Fibroblast of mammary gland (primary cell): ENCODE measurements at regions not wholly inside any gene's neighbourhood (a gene's known extent, or its start where the extent isn't known, plus 50 kb on each side); places are given as distances from the start of the nearest gene placed in this dataset.
"Not testable (repeated sequence)": the region's sequence is repeated elsewhere in the genome, so short reads cannot be mapped to it uniquely, and the experiment has no call there.

Experiments used
- DNase-seq: peaks from one replicate; pipeline ENCODE4 v3.0.0-alpha.2; 2010; ENCODE audit warnings: low read depth
- H3K4me3 ChIP-seq: 2 replicates; pipeline ENCODE4 v1.5.1; 2011; ENCODE audit warnings: low read depth, mild to moderate bottlenecking, low read length, moderate library complexity; ENCODE audit not compliant: control insufficient read depth
- TF ChIP-seq, protein P1 (sequence below): conservative IDR thresholded peaks from 2 replicates; pipeline ENCODE4 v1.5.1; 2011; ENCODE audit warnings: low read depth, low read length, inconsistent platforms; ENCODE audit not compliant: control insufficient read depth, insufficient read depth

DNA sequence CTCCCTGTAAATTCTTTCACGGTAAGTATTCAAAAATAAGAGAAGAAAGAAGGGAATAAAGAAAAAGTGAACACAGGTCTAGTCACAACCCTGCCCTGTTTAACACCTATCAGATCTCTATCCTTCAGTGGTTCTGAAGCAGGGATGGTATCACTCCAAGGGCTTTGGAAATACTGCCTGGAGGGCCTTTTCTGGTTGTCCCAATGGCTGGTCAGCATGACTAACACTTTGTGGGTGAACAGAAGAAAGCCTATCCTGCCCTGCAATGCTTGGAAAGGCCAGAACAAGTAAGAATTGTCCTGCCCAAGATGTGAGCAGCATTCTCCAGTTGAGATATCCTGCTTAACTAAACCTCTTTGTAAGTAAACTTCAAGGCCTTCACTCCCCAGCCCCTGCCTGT lies 124.9 kb downstream of the TMEM167A start:
- no peak for DNase-seq
- TF ChIP-seq, protein P1, sequence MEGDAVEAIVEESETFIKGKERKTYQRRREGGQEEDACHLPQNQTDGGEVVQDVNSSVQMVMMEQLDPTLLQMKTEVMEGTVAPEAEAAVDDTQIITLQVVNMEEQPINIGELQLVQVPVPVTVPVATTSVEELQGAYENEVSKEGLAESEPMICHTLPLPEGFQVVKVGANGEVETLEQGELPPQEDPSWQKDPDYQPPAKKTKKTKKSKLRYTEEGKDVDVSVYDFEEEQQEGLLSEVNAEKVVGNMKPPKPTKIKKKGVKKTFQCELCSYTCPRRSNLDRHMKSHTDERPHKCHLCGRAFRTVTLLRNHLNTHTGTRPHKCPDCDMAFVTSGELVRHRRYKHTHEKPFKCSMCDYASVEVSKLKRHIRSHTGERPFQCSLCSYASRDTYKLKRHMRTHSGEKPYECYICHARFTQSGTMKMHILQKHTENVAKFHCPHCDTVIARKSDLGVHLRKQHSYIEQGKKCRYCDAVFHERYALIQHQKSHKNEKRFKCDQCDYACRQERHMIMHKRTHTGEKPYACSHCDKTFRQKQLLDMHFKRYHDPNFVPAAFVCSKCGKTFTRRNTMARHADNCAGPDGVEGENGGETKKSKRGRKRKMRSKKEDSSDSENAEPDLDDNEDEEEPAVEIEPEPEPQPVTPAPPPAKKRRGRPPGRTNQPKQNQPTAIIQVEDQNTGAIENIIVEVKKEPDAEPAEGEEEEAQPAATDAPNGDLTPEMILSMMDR: no peak
- H3K4me3 ChIP-seq: no peak overlapping the region

DNA sequence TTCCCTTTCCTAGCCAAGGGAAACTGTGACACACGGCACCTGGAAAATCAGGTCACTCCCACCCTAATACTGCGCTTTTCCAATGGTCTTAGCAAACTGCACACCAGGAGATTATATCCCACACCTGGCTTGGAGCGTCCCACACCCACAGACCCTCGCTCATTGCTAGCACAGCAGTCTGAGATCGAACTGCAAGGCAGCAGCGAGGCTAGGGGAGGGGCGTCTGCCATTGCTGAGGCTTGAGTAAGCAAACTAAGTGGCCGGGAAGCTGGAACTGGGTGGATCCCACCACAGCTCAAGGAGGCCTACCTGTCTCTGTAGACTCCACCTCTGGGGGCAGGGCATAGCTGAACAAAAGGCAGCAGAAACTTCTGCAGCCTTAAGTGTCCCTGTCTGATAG lies 132.9 kb downstream of the TMEM167A start:
- not testable (repeated sequence) for H3K4me3 ChIP-seq, DNase-seq

DNA sequence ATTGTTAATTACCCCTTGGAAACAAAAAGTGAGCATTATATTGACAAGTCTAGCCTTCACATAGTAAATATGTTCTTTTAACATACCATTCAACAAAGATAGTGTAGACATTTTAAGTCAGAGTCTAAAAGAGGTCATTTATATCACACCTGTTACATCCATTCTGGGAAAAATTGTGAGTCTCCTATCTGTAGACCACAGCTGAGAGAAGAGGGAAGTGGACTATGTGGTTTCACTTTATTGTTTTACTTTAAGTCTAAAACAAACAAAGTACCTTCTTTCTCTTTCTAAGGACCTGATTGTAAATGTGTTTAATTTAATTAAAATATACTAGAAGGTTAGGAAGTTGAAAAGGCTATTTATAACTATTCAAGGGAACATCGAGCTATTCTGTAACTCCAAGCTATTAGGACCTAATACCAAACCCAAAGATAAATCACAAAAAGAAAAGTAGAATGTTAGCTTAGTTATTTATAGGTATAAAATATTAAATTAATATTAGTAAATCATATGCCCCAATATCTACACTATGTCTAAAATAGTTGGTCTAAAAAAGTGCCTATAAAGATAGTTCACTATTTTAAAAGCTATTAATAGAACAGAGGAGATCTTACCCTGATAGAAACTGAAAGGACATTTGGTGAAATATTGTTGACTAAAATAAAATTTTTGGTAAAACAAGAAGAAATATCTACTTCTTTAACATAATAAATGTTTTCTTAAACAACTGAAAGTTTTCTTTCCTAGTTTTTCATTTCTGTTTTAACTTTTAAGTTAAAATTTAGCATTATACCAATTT lies 134.9 kb downstream of the TMEM167A start:
- no peak for DNase-seq
- TF ChIP-seq, protein P1: no peak
- no peak overlapping the region for H3K4me3 ChIP-seq

DNA sequence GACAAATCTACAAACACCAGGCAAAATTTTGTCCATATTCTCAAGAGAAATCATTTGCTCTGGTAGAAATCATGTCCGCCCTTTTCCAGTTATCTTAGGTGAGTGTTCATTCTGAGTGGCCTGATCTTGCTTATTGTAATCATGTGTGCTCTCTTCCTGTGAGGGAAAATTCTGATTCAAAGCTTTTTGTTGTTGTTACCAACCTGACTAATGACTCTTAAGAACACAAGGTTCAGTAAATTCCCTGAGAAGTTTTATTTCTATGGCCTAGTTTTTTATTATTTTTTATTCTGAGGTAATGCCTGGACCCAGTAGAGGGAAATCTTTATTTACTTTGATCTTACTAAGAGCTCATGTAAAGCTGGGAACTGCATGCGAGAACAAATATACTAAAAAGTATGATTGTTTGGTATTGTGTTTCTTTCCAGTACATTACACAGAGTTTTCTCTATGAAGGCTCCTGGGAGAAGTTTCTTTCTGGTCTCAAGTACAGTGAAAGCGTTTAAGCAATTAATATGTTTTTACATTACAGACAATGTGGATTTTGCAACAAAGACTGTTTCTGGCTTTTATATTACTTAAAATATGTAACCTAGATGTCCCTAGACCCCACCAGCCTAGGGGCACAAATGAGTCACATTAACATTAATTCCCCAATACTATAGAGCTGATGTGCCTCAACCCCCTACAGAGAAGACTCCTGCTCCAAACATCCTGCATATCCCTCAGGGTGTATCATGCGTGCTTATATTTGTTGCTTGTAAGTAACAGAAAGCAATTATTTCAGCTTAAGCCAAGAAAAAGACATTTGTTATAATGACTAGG lies 138.1 kb downstream of the TMEM167A start:
- no peak for DNase-seq
- TF ChIP-seq, protein P1: no peak
- no peak overlapping the region for H3K4me3 ChIP-seq

DNA sequence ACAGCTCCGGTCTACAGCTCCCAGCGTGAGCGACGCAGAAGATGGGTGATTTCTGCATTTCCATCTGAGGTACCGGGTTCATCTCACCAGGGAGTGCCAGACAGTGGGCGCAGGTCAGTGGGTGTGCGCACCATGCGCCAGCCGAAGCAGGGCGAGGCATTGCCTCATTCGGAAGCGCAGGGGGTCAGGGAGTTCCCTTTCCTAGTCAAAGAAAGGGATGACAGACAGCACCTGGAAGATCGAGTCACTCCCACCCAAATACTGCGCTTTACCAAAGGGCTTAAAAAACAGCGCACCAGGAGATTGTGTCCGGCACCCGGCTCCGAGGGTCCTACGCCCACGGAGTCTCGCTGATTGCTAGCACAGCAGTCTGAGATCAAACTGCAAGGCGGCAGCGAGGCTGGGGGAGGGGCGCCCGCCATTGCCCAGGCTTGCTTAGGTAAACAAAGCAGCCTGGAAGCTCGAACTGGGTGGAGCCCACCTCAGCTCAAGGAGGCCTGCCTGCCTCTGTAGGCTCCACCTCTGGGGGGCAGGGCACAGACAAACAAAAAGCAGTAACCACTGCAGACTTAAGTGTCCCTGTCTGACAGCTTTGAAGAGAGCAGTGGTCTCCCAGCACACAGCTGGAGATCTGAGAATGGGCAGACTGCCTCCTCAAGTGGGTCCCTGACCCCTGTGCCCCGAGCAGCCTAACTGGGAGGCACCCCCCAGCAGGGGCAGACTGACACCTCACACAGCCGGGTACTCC lies 144.5 kb downstream of the TMEM167A start:
- DNase-seq, H3K4me3 ChIP-seq: not testable (repeated sequence)

DNA sequence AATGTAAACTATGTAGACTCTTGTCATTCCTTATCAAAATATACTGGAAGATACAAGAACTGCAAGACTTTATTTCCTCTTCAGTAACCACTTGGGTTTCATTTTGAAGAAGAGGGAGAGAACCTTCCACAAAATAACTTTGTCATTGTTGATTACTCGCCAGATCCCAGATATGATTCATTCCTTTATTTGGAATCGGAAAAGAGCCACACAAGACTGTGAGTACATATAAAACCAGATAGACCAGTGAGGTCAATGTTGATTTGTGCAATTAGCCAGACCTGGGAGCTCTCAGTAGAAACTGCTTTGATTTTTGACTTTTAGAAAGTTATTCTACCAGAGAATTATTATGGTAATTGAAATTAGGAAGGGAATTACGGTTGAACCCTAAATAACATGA lies 146.1 kb downstream of the TMEM167A start:
- peak; percentile 66 for DNase-seq
- TF ChIP-seq, protein P1: no peak
- no peak overlapping the region for H3K4me3 ChIP-seq

DNA sequence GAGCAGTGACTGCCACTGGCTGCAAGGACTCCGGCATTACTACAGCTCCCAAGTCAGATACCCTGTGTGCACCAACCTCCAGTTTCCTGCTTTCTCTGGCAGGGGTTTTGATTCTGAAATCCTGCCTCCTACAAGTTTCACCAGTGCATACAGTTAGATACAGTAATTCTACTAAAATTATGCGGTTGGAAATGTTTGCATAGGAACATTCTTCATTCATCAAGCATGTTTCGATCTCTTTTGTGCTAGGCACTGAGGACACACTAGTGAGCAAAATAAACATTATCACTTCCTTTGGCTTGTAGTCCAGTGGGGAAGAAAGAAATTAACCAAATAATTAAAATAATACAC lies 152.2 kb downstream of the TMEM167A start:
- no peak overlapping the region for H3K4me3 ChIP-seq
- TF ChIP-seq, protein P1: no peak
- DNase-seq: no peak
